HK-2 (cell line): ENCODE measurements at regions not wholly inside any gene's neighbourhood (a gene's known extent, or its start where the extent isn't known, plus 50 kb on each side); places are given as distances from the start of the nearest gene placed in this dataset.

ENCODE experiments used
- DNase-seq: peaks from one replicate; pipeline ENCODE4 v3.0.0-alpha.2; 2018; ENCODE audit not compliant: unreplicated experiment

DNA sequence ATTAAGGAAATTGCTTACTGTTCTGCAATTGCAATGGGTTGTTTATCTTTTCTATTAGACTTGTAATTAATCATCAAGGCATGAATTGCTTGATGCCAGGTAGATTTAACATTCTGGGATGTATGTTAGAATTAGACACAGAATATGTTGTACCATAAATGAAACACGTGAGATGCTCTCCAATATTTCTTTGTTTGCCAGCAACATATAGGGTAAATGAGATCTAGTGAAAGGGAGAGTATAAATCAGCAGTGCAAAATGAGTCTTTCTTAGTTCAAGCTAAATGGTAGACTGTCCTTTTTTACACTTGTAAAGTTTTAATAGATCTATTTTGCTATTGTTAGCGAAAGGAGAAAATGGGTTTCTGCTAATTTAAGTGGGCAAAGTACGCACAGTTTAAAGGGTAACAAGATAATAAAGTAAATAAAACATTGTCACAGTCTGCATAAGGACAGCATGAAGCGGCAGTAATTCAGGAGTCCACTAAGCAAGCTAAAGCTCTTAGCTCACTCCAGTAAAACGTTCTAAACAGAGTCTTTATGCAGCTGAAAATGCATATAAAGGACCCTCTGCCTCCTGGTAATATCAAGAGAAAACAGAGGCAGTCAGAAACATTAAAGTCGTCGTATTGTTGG lies 1137.1 kb downstream of the OLFM4 start:
- no peak for DNase-seq

DNA sequence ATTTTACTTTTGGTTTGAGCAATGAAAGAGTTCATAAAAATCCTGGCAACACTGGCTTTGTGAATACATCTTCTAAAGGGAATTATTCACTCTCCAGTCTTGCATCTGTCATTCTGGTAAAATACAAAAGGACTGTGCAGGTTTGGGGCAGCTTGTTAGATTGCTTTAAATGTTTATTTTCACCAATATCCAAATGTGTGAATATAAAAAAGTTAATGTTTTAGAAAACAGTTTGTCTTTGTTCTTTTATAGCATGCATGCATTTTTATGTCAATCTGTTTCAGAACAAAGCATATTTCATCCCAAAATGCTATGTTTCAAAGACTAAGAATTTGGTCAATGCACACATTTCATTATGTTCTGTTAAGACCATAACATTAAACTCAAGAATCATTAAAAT lies 1145.4 kb downstream of the OLFM4 start:
- no peak for DNase-seq

DNA sequence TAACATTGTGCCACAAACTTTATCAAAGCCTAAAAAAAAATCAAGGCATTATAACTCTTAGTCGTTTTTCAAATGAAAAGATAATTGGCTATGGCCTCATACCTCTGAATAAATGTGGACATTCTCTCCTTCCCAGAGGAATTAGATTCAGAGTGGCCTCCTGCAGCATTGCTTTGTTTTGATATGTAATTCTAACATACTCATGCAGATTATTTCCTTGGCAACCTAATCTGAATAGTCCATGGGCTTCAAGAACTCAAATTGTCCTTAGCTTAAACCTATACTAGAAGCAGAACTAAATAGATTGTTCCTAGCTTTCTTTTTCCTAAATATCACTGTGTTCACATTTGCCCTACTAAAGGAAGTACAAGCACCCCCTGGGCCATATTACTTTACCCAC lies 1146.9 kb downstream of the OLFM4 start:
- DNase-seq, result no peak

DNA sequence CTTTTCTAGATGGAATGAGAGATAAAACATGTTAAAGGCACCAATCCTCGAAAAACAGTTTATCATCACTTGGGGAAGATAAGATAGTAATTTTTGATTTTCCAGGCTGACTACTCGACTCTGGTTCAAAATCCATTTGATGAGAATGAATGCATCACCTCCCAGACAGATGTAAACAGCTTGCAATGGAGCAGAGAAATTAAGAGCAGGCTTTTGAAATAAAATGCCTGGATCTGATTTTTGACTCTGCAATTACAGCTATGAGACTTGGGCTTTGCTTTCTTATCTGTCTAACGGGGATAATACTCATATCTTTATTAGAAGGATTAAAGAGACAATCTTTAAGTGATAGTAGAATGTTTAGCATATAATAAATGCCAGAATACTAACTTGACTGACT lies 1148.9 kb downstream of the OLFM4 start:
- DNase-seq, result no peak

DNA sequence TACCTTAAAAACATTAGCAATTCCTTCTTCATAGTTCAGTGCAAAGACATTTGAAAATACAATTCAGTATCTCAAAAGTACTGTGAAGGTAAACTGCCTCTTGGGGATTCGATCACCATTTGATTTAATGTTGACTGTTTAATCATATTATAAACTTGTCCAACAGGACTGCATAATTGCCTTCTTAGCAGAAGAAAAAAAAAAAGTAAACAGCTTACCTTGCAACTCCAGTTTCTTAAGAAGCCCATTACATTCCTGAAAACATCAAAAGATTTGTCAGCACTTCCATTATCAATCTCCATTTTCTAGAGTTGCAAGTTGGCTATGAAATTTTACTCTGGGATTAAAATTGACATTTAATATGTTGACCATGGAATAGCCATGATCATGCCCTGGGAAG lies 1154.6 kb downstream of the OLFM4 start:
- DNase-seq, result no peak

DNA sequence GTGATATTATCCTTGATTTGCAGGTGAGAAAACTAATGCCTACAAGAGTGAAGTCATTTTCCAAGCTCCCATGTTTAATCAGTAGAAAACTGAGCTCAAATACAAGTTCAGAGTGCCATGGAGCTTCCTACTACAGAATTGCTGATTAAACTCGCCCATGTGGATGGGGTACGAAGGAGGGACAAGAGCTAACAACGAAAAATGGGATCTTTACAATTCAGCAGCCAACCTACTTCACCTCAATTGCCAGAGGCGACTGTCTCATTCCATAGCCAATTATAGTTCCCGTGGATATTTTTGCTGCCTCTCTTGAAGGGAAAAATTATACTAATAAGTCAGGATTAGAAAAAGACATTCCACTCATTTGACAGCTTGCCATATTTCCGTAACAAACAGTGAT lies 1155.1 kb downstream of the OLFM4 start:
- DNase-seq, result no peak

DNA sequence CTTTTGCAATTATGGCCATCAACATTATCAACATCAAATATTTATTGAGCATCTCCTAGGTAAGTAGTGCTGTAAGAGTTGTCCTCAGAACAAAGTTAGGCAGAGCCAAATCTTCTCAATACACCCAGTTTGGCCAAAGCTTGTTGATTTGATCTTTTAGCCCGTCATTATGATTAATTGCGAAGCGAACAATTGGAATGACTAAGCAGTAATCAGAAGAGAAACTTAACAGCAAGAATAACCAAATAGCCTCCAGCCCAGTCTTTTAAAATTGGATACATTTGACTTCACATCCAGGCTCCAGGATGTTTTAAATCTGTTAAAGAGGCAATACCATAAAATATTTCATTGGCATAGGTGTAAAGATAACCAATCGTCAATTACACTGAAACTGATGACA lies 1156.0 kb downstream of the OLFM4 start:
- DNase-seq, result no peak

DNA sequence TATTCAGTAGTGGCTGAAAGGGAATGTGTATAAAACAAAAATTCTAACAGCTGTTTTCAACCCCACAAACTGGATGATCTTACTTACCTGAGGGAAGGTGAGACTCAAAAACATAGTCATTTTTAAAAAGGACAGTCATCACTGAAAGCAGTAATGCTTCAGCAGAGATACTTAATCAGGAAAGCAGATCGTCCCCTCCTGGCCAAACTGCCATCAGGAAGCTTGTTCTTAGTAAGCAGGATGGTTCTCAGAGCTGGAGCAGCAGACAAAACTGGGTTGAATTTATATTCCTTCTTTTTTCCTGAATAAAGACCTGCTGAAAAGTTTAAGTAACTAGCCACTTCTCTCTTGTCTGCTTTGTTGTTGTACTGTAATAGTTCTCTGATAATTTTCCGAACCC lies 1156.5 kb downstream of the OLFM4 start:
- no peak for DNase-seq

DNA sequence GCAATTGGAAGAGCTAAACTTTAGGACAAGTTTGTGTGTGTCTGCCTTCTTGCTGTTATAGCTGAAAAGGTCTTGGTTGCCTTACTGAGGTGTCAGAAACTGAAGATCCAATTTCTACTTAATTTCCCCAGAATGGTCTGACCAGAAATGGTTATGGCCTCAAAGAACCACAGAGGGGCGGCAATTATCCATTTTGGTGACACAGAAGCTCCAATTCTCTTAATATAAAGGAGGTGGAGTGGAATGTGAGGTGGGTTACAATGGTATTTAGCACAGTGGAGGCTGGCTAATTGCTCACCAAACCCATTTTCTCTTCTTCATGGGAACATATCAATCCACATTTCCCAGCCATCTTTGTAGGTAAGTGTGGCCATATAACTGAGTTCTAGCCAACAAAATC lies 1157.2 kb downstream of the OLFM4 start:
- DNase-seq, result no peak

DNA sequence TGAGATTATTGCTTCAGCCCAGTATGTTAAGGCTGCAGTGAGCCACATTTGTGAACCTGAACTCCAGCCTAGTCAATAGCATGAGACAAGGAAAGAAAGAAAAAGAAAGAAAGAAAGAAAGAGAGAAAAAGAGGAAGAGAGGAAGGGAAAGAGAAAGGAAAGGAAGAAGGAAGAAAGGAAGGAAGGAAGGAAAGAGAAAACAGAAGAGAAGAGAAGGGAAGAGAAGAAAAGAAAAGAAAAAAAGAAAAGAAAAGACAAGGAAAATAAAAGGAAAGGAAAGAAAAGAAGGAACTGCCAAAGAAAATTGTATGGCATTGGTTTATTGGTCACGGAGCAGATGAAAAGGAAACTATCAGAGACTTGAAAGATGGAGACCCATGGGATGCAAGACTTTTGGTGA lies 1158.8 kb downstream of the OLFM4 start:
- no peak for DNase-seq

DNA sequence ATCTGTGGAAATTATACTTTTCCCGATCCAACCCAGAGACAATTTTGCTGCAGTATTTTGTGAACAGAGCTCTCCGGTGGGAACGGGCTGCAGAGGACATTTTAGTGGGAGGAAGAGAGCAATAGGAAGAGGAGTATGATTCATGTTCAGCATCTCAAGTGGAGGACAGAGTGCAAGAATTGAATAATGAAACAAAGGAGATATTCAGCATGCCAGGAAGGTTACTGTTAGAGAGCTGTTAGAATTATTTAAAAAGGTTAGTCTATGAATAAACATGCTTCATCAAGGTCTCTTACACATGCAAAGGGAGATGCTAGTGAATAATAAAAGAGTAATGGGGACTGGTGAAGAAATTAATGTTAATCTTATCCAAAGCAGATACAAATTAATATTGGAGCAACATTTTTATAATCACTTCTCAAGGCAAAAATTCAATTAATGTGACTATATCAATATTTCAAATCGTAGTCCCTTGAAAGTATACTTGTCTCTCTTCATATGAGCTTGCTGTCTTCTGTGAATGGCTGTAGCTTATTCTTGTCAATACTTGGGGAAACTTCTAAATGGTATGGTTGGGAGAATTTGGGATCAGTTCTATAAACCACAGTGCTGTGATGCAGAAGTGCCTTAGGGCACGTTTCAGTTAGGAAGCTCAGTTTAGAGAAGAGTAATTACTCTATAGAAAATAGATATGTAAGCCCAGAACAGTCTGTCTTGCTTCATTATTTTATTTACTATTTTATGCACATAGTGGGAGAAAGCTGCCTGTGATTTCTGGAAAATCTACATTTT lies 1165.8 kb downstream of the OLFM4 start:
- no peak for DNase-seq

DNA sequence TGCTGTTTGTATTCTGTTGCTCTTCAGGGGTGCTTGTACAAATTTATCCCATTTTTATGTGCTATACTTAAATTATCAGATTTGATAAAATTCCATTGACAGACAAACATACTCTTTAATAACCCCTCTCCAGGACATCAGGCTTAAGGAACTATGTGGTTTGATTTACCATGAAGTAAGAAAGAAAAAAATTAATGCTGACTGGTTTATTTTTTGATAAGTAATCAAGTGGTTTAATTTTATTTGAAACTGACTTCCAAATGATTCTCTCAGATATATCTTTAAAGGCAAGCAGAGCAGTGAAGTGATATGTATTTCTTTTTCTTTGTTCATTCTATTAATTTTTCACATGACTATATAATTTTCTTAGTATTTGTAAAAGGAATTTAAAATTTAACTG lies 1168.1 kb downstream of the OLFM4 start:
- DNase-seq, result no peak

DNA sequence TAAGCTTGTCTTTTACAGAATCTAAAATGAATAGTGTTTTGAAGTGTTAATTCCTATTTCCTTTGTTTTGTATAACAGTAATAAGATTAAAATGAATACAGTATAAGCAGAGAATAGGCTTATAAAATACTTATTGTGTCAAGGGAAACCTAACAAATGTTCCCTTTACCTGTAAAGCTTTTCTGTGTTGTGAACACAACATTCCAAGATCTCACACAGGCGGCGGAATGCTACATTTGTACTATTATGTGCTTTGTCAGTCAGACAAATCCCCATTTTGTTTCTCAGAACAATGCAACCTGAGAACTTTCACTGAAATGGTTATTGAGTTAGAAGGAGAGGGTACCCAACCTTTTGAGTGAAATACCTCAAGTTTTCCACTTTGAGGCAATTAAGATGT lies 1170.3 kb downstream of the OLFM4 start:
- DNase-seq, result no peak

DNA sequence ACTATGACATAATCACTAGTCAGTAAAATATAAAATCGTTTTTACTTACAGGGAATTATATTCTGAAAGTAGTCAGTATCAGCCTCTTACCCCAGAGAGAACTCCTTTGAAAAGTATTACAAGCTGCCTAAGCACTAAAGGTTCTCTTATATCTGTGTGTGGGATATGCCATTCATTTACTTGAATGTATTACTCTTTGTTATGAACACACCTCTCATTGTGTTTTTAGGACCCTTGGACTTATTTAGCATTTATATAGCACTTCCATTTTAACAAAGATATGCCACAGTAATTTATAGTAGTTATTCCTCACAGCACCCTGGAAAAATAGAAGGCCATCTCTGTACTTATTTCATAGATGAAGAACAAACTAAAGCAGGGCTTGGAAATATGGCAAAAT lies 1178.0 kb downstream of the OLFM4 start:
- no peak for DNase-seq

DNA sequence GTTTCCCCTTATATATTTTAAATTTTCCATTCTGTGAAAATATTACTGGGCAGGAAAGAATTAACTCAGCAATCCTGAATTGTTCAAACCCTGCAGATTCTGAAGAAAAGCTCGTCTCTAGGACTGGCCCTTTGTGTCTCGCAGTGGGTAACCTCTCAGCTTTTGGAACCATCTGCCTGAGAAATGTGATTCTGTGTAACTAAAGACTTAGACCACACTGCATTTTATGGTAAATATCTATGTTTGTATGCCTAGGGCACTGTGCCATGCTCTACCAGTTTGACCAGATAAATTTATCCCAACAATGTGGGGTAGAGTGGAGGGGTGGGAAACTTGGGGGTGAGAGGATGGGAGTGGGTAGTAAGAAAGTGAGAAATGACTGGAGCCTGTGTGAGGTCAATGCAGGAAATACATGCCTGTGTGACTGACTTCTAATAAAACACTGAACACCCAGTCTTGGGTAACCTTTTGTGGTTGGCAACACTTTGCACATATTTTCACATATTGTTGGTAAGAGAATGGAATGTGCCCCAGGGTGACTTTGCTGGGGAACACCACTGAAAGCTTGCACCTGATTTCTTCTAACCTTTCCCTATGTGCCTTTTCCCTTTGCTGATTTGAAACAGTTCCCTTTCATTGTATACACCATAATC lies 1181.9 kb downstream of the OLFM4 start:
- DNase-seq, result no peak

DNA sequence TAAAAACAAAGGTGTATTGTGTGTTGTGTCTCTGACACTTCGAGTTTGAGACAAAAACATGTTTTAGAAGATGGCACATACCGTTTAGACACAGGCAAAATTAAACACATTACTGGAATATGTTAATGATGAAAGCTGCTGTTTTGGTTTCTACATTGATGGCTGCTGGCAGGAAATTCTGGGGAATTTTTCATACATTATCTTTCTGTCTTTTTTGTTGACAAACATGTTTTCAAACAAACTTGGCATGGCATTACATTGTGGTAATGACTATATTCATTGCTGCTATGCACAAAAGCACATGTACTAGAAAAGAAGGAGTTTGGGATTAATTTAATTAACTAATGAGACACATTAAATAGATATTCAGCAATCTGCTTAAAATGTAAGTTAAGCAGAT lies 1187.6 kb downstream of the OLFM4 start:
- DNase-seq, result no peak

DNA sequence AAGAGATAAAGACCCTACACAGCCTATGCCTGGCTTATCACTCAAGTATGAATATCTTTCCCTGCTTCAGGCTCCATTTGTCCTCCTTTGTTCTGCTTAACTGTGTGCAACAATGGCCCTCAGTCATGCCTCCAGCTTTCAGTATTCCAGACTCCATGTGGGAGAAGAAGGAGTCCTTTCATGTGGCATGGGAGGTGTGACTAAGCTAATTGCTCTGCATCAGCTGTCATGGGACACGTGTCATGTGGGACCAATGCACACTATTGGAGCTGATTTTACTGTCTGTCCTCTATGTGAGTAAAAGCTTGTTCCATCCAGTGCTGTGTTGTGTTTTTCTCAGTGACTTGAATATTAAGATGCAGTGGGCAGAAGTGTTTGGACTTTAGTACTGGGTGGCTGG lies 1198.3 kb downstream of the OLFM4 start:
- DNase-seq, result no peak

DNA sequence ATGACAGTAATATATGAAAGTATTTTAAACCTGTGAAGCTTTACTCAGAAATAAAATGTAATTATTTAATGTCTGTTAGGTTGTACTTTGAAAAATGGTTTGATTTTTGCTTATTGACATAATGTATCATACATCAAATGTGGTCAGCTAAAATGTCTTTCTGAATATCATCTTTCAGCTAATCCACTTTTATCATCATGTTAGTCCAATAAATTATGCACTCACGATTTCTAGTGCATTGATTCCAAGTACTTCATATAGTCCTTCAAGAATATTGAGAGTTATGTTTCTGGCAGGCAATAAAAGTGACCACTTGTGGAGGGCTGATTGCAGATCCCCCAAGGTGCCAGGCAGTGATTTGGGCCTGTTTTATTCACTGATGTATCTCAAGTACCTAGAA lies 1204.1 kb downstream of the OLFM4 start:
- no peak for DNase-seq

DNA sequence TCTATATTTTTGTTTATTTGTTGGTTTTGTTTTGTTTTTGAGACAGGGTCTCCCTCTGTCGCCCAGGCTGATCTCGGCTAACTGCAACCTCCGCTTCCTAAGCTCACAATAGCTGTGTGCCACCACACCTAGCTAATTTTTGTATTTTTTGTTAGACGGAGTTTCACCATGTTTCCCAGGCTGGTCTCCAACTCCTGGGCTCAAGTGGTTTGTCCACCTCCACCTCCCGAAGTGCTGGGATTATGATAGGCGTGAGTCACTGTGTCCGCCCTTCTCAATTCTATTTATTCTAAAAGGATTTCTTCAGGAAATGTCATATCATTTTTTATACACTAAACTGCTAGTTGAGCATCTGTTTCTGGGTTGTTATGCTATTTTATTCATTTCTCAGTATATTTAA lies 1206.0 kb downstream of the OLFM4 start:
- DNase-seq, result no peak

DNA sequence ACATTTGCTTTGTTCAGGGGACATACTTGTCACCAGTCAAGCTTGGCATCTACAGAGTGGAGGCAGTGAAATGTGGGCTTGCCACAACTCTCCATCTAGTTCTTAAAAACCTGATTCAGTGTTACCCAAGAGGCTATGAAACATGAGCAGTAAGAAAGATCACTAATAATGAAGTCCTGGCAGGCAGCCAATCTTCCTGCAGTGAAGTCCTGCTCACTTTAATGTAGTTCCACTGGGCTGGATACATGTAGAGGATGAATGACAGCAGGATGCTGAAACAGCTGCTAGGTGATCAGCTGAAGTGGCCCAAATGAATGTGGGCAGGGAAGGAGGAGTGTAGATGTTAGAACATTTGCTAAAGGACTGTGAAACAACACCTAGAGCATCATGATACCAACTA lies 1213.1 kb downstream of the OLFM4 start:
- DNase-seq, result no peak

DNA sequence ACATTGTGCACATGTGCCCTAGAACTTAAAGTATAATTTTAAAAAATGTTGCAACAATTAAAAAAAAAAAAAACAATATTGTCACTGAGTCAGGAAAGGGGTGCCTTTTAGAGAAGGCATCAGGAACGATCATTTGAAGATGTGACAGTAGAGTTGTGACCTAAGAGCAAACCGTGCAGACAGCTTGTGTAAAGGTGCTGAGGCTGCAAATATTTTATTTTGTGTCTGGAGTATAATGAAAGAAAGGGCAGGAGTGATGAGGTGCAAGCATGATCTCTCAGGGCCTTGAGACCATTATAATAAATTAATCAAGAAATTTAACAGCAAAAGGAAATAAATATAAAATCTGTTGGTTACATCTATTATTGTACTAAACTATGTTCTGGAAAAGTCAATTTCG lies 1219.7 kb downstream of the OLFM4 start:
- no peak for DNase-seq

DNA sequence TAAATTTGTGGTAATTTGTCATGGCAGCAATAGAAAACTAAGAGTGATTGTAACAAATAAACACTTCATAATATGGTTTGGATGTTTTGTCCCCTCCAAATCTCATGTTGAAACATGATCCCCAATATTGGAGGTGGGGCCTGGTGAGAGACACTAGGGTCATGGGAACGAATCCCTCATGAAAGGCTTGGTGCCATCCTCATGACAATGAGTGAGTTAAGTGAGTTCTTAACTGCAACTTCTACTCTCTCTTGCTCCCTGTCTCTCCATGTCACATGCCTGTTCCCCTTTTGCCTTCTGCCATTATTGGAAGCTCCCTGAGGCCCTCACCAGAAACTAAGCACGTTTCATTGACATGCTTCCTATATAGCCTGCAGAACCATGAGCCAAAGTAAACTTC lies 1233.2 kb downstream of the OLFM4 start:
- no peak for DNase-seq

DNA sequence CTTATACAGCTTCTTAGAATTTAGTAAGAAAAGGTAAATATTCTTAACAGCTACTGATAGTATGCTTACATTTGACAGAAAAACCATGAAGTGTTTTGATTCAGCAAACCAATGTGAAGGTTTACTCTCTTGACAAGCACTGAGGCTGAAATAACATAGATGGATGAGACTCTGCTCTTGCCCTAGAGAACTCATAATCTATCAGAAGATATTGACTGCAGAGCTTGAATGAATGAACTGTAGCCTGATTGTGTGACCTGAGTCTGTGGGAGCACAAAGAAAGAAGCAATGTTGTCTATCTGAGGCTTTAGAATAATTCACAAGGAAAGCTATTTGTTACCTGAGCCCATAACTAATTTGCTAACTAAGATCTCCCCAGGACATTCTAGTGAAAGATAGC lies 1235.3 kb downstream of the OLFM4 start:
- DNase-seq, result no peak
